OCI-LY1 (cell line): ENCODE measurements at regions not wholly inside any gene's neighbourhood (a gene's known extent, or its start where the extent isn't known, plus 50 kb on each side); places are given as distances from the start of the nearest gene placed in this dataset.

ENCODE experiments used
- H2AFZ ChIP-seq: fragments of 200-600 bp; sonication (generic), shearing (Covaris generic); 2 replicates; pipeline ENCODE4 v1.6.0; 2014; ENCODE audit warnings: antibody characterized with exemption, mild to moderate bottlenecking, low read length
- H3F3A ChIP-seq: fragments of 200-600 bp; sonication (generic), shearing (Covaris generic); 2 replicates; pipeline ENCODE4 v1.6.0; 2014; ENCODE audit warnings: mild to moderate bottlenecking, antibody characterized with exemption, low read length, moderate library complexity; ENCODE audit not compliant: insufficient read depth
- H3K27ac ChIP-seq: fragments of 200-600 bp; sonication (generic); 2 replicates; pipeline ENCODE4 v1.5.1; 2014; ENCODE audit warnings: low read length, mixed run types, mild to moderate bottlenecking, low read depth; ENCODE audit not compliant: poor library complexity, severe bottlenecking
- H3K27me3 ChIP-seq: fragments of 200-600 bp; sonication (generic); 2 replicates; pipeline ENCODE4 v1.6.0; 2014; ENCODE audit warnings: antibody characterized with exemption, mild to moderate bottlenecking, low read length, moderate library complexity; ENCODE audit not compliant: insufficient read depth
- H3K36me3 ChIP-seq: fragments of 200-600 bp; sonication (generic); 2 replicates; pipeline ENCODE4 v1.6.1; 2014; ENCODE audit warnings: mild to moderate bottlenecking, antibody characterized with exemption, low read length, moderate library complexity, mixed read lengths; ENCODE audit not compliant: insufficient read depth
- H3K4me1 ChIP-seq: fragments of 200-600 bp; sonication (generic); 2 replicates; pipeline ENCODE4 v1.5.1; 2014; ENCODE audit warnings: mild to moderate bottlenecking, low read length, moderate library complexity; ENCODE audit not compliant: insufficient read depth, severe bottlenecking
- H3K4me2 ChIP-seq: fragments of 200-600 bp; sonication (generic), shearing (Covaris generic); 2 replicates; pipeline ENCODE4 v1.6.1; 2014; ENCODE audit warnings: low read length
- H3K4me3 ChIP-seq: fragments of 200-600 bp; sonication (generic); 2 replicates; pipeline ENCODE4 v1.5.1; 2014; ENCODE audit warnings: low read length, low read depth, mild to moderate bottlenecking, mixed read lengths; ENCODE audit not compliant: poor library complexity, severe bottlenecking
- H3K79me2 ChIP-seq: fragments of 200-600 bp; shearing (Covaris generic); 2 replicates; pipeline ENCODE4 v1.6.1; 2016; ENCODE audit warnings: mixed run types, low read length, mixed read lengths; ENCODE audit not compliant: insufficient read depth
- H3K9ac ChIP-seq: fragments of 200-600 bp; sonication (generic), shearing (Covaris generic); 2 replicates; pipeline ENCODE4 v1.6.1; 2014; ENCODE audit warnings: mild to moderate bottlenecking, low read length, mixed read lengths
- H3K9me2 ChIP-seq: fragments of 200-600 bp; sonication (generic), shearing (Covaris generic); 2 replicates; pipeline ENCODE4 v1.6.1; 2014; ENCODE audit warnings: low read depth, mild to moderate bottlenecking, low read length, mixed read lengths
- H3K9me3 ChIP-seq: fragments of 200-600 bp; shearing (Covaris generic); 2 replicates; pipeline ENCODE4 v1.6.1; 2014; ENCODE audit warnings: low read length, mixed read lengths
- H4K20me1 ChIP-seq: fragments of 200-600 bp; sonication (generic), shearing (Covaris generic); 2 replicates; pipeline ENCODE4 v1.6.0; 2016; ENCODE audit warnings: mild to moderate bottlenecking, low read length; ENCODE audit not compliant: insufficient read depth
- EZH2 ChIP-seq: fragments of 200-600 bp; sonication (generic), shearing (Covaris generic); IDR thresholded peaks from 2 replicates; pipeline ENCODE4 v1.8.0; 2017; ENCODE audit warnings: borderline replicate concordance, mixed run types, mild to moderate bottlenecking, antibody characterized with exemption, low read length, moderate library complexity, mixed read lengths
- TF ChIP-seq, protein P1 (sequence below): fragments of 200-600 bp; sonication (generic), shearing (Covaris generic); IDR thresholded peaks from 2 replicates; pipeline ENCODE4 v1.5.1; 2017; ENCODE audit warnings: mild to moderate bottlenecking, antibody characterized with exemption, low read length, moderate library complexity, mixed read lengths

DNA sequence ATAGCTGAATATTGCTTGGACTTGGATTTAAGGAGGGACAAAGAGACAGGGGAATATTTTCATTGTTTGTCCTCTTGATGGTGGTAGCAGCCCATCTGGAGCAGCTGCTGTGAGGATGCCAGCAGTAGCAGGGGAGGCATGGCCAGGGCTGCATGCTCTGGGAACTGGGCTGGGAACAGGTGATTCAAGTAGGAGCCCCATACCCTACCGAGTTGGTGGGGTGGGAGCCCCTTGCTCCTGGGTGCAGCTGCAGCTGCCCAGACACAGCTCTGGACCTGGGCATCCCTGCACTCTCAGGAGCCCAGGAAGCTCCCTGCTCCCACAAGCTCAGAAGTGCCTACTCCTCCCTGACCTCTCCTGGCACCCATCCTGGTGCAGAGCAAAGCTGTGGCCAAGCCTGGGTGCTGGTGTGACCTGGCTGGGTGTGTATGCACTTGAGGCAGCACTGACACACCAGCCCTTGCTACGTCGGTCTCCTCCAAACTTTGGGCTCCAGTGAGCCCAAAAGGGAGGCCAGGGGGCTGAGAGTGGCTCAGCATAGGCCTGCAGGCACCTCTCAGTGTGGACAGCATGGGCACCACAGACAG is 341.8 kb upstream of the CCDC179 start:
- H3K9me3 ChIP-seq: peaks cover 7% of the 10 kb centered on the region; the same call in 1 of the 2 replicates
- H3K36me3 ChIP-seq: no peaks in the 10 kb centered on the region
- no peaks in the 10 kb centered on the region for H3K4me1 ChIP-seq
- H3K4me3 ChIP-seq: no peak overlapping the region
- TF ChIP-seq EZH2: no peak
- TF ChIP-seq, protein P1, sequence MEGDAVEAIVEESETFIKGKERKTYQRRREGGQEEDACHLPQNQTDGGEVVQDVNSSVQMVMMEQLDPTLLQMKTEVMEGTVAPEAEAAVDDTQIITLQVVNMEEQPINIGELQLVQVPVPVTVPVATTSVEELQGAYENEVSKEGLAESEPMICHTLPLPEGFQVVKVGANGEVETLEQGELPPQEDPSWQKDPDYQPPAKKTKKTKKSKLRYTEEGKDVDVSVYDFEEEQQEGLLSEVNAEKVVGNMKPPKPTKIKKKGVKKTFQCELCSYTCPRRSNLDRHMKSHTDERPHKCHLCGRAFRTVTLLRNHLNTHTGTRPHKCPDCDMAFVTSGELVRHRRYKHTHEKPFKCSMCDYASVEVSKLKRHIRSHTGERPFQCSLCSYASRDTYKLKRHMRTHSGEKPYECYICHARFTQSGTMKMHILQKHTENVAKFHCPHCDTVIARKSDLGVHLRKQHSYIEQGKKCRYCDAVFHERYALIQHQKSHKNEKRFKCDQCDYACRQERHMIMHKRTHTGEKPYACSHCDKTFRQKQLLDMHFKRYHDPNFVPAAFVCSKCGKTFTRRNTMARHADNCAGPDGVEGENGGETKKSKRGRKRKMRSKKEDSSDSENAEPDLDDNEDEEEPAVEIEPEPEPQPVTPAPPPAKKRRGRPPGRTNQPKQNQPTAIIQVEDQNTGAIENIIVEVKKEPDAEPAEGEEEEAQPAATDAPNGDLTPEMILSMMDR: no peak
- no peak overlapping the region for H3K9ac ChIP-seq
- H3K27ac ChIP-seq: no peak overlapping the region
- H2AFZ ChIP-seq: no peak overlapping the region
- H4K20me1 ChIP-seq: no peaks in the 10 kb centered on the region
- no peaks in the 10 kb centered on the region for H3K9me2 ChIP-seq
- no peak overlapping the region for H3K4me2 ChIP-seq
- H3F3A ChIP-seq: no peaks in the 10 kb centered on the region
- no peaks in the 10 kb centered on the region for H3K27me3 ChIP-seq
- H3K79me2 ChIP-seq: no peaks in the 10 kb centered on the region

DNA sequence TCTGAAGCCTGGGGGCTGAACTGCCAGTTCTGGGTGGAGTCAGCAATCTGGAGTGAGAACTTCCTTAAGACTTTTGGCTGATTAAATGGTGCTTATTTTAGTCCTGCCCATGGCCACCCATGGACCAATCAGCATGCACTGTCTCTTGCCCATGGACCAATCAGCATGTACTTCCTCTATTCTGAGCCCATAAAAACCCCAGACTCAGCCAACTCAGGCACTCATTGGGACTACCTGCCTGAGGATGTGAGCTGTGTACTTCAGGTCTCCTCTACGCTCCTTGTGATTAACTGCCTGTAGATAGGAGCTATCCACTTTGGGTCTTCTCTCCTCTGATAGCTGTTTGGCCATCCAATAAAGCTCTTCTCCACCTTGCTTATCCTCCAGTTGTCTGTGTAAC is 342.3 kb upstream of the CCDC179 start:
- Histone ChIP-seq H3K27me3 (no peaks in the 10 kb centered on the region), H3K79me2 (no peaks in the 10 kb centered on the region), H3K9me3 (peaks cover 7% of the 10 kb centered on the region; the same call in 1 of the 2 replicates), H3F3A (no peaks in the 10 kb centered on the region), H3K27ac (no peak overlapping the region), H3K9me2 (no peaks in the 10 kb centered on the region), H3K4me2 (no peak overlapping the region), H3K9ac (no peak overlapping the region), H2AFZ (no peak overlapping the region), H3K4me3 (no peak overlapping the region), H3K4me1 (no peaks in the 10 kb centered on the region), H3K36me3 (no peaks in the 10 kb centered on the region), H4K20me1 (no peaks in the 10 kb centered on the region)
- TF ChIP-seq, protein P1: no peak
- TF ChIP-seq EZH2: no peak

DNA sequence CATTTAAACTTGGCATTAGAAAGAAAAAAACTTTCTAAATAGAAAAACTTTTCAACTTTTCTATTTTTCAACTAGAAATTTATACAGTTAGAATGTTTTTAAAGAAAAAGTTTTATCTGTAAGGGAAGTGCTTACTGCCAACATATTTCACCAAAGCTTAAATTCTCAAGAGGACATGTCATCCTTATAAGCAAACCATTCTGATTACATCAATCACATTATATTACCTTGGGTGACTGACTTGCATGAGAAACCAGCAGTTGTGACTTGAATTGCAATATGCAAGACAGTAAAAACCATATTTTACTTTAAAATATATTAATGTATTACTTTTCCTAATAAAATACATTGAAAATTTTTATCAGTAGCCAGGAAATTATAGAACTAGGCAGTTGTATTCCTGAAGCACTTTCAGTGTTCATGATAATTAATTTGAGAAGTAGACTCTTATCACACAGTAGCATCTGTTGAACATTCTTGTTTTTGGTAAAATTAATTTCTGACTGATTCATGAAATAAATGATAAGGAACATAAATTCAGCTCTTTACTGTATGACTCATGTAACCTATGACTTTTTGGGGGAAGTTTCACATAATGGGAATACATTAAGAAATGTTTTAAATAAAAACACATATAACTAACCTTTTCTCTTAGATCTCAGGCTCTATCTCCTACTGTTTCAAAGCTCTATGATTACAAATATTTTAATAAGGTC is 345.0 kb upstream of the CCDC179 start:
- no peak overlapping the region for H3K27ac ChIP-seq
- H4K20me1 ChIP-seq: no peaks in the 10 kb centered on the region
- no peak overlapping the region for H3K4me2 ChIP-seq
- peaks cover 7% of the 10 kb centered on the region; the same call in 1 of the 2 replicates for H3K9me3 ChIP-seq
- no peaks in the 10 kb centered on the region for H3K79me2 ChIP-seq
- no peak overlapping the region for H2AFZ ChIP-seq
- no peak overlapping the region for H3K9ac ChIP-seq
- no peaks in the 10 kb centered on the region for H3K36me3 ChIP-seq
- H3K27me3 ChIP-seq: no peaks in the 10 kb centered on the region
- TF ChIP-seq EZH2: no peak
- TF ChIP-seq, protein P1: no peak
- no peak overlapping the region for H3K4me3 ChIP-seq
- H3K4me1 ChIP-seq: no peaks in the 10 kb centered on the region
- H3F3A ChIP-seq: no peaks in the 10 kb centered on the region
- H3K9me2 ChIP-seq: no peaks in the 10 kb centered on the region
